ENCODE measurements at regions not wholly inside any gene's neighbourhood (a gene's known extent, or its start where the extent isn't known, plus 50 kb on each side); places are given as distances from the start of the nearest gene placed in this dataset.

DNA sequence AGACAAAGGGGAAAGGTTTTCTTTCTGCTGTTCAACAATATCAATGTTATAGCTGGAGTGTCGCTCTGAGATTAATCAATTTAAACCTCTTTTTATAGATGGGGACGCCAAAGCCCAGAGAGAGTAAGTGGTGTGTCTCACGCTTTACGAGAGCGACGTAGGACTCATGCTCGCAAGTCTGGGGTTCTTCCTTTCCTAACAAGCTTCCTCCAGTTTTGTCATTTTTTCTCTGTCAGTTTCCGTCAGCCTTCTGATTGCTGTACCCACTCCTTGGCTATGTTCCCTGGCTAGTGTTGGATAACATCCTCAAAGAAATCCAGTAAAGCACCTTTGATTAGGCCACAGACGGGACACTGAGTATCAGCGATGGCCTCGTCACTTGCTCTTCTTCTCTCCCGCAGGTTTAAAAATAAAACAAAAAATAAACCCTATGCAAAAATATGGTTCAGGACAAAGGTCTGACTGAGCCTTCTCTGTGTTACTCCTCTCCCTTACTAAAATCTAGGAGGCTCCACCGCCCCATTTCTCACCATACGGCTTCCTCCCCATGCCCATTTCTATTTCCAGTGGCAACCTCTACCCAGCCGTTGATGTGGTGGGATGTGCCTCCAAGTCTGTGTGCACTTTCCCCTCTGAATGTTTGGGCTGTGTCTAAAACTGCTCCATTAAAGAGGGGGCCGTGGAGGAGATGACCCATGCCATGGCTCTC lies 172.7 kb upstream of the PARP11 start:
- DNase-seq: no peak

DNA sequence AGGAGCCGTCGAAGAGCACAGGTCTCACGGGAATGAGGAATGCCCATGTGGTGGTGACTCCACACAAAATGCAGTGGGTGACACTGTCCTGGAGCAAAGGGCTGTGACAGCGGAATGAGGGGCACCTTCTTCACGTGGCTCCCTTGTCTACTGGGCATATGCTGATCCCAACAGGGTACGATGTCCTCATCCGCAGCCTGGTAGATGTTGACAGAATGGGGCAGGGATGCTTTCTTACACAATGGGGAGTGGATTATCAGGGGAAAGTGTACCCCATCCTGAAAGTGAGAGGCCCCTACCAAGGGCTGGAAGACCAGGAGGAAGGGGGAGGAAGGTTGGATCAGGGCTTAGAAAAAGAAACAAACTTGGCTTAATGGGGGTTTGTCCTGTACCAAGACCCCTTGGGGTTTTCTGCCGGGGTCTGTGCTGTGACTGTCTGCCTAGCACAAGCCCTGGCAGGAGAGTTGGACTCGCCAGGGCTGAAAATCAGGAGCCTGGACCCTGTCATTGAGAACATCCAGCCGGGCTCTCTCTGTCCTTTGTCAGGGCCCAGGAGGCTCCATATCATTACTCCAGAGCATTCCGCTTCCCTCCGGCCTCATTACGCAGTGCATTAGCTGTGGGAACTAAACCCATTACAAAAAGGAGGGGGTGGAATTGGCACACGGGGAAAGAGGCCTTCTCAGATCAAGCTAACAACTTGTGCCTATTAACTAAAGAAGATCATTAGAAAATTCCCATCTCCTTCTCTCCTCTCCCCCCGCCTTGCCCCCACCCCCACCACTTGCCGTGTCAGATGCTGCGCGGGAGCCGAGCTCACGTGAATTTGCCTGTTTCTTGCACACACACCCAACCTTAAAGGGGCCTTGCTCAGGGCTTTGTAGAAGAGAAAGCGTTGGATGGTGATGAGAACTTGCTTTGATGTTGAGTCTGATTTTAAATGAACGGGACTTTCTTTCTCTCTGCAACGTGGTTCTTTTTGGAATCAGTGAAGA lies 171.8 kb upstream of the PARP11 start:
- no peak for DNase-seq

DNA sequence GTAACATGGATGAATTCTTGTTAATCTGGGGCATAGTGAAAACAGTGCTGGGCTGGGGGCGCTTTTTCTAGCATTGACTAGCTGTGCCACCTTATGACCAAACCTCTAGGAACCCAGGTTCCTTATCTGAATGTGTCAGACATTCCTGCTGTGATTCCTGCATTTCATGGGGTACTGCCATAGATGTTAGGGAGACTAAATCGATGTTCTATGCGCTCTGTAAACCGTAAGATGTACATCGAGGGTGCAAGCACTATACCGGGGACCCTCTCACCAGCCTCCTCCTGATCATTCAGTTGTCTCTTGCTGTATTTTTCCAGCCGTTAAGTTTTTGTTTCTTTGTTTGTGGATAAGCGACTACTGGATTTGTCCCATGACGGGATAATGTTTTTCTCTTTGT lies 170.9 kb upstream of the PARP11 start:
- DNase-seq: no peak

DNA sequence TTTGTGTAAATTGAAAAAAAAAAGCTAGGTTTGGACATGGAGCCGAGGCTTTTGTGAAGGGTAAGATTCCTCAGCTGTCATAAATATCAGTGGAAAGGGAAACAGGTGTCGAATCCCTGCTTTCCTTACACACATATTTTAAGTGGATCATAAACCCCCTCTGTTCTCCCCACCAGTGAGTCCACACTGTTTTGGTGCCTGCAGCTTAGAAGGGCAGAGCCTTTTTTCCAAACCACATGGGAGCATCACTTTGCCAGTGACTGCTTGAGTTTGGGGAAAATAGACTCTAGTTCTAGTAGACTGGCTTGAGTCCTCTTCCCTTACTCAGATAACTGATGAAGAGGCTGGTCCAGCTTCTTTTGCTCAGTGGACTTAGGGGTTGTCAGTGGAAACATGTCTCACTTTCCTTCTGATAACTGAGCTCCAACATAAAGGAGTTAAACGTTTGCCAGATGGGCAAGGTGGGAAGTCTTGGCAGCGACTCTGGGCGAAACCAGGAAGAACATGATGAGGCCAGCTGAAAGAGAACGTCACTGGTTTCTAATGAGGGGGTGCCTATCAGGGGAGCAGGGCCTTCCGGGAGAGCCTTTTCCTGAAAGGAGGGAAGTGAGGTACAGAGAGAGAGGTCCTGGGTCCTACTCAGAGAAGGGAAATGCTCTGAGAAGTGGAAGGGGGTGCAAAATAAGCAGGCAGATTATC lies 168.1 kb upstream of the PARP11 start:
- DNase-seq: no peak

DNA sequence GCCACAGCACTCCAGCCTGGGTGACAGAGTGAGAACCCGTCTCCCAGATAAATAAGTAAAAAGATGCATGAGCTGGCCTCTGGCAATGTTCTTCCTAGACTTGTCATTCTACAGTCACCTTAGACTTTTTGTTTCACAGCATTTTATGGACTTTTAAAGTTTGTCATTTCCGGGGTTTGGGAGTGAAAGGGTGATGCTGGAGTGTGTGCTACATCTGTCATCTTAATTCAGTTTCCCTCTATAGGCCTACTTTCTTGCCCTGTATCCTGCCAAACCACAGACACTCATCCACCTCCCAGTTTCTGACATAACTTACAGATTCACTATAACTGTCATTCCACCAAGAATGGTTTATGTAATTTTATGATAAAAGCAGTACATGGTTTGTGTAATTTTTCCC lies 166.7 kb upstream of the PARP11 start:
- DNase-seq: no peak

DNA sequence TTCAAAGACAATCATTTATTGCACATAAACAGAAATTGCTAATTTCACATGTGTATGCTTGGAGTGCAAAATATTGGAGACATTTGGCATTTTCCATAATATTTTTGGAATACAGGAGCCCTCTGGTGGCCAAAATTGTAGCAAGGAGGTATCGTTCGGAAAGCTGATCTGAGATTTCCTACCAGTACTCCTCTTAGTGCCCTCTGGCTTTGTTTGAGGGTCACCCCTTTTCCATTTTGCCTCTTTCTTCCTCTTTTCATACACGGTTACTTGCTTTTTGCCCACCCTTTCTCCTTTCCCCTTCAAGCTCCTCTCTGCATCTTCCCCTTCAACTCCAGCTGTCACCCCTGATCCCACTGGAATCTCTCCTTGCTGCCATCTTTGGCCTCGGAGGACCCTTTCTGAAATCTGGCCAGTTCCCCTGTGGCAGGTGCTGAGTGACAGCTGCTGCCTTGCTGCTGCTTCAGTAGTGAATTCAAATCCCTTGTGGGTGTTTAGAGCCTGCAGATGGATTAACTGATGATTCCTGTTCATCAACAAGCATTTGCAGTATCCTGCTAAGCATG lies 164.6 kb upstream of the PARP11 start:
- peak; percentile 62 for DNase-seq

DNA sequence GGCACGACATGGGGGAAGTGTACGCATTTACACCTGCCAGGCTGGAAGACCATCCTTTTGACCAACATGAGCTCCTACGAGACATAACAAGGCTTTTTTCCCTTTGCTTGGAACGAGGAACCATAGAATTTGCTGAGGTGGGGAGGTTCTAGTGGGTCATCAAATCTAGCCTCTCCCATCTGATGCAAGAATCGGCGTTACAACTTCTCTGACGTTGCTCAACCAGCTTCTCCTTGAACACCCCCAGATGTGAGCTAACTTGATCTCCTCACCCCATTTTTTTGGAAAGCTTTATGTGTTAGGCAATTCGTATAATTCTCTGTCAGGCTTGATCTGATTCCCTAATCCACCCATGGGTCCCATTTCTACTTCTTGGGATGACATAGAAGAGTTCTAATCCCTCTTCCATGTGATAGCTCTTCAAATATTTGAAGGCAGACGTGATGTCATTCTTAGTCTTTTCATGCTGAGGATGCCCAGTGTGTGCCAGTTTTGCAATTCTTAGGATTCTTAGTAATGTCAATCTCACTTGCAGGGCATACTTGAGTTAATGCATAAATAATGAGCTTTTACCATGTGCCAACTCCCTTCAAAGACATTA lies 163.6 kb upstream of the PARP11 start:
- no peak for DNase-seq

DNA sequence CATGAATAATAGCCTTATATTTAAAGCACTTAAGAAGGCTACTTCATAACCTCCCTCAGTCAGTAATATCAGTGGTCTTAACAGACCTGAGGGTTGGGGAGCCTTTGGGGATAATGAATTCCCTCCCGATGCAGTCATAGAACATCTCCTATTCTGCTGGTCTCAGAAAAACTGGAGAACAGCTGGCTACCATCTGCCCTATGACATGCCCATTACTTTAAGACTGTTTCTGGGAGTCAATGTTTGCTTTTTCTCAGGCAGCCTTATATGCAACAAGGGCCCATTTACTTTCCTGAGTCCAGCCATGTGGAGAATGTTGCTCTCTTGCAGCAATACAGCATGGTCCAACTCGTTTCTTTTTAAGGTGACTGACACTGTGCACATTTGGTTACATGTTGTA lies 161.7 kb upstream of the PARP11 start:
- no peak for DNase-seq

DNA sequence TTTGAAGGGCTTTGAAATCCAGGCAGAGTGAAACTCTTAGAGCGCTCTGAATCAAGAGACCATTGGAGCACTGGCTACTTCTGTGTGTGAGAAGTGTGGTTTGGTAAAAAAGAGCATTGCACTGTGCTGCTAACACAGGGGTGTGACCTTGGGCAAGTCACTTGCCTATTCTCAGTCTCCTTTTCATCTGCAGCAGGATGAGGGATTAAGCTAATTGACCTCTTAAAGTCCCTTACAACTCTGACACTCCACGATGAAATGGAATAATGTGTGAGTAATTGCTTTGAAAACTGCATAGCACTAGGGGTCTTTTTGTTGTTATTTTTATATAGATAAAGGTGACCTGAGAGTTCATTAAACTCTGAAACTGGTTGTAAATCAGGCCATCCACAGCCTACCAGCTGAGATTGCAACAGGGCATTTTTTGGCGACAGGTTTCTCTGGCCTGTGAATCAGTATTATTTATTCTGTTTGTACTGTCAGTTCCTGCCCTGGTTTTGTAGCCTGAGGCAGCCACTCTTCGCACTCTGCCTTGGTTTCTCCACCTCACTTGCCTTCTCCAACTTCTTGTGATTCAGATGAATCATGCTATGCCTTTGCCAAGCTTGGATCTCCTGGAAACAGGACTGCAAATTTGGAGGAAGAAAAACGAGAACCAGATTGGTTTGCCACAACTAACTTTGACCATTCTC lies 159.9 kb upstream of the PARP11 start:
- DNase-seq: no peak

DNA sequence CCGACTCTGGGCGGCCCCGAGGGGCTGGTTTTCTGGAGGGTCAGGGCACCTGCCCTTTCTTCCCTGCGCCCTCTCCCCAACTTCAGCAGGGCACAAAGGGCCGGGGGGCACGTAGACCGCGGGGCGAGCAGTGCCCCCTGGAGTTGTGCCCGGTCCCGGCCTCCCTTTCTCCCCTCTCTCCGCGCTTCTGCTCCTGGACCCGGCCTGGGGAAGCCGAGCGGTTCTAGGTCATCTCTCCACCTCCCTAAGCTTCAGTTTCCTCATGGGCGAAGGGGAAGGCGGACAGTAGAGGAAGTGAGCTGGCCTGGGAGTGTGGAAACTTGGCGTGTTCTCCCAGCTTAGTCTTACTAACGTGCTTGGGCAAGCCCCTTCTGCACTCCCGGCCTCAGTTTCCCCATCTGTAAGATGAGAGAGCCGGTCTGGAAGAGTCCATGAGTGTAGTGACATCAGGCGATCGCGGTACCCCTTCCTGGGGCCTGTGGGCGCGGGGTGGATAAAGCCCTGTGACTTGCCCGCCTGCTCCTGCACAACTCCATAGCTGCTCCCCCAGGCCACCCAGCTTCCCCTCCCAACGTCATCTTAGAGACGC lies 158.6 kb upstream of the PARP11 start:
- DNase-seq: no peak

DNA sequence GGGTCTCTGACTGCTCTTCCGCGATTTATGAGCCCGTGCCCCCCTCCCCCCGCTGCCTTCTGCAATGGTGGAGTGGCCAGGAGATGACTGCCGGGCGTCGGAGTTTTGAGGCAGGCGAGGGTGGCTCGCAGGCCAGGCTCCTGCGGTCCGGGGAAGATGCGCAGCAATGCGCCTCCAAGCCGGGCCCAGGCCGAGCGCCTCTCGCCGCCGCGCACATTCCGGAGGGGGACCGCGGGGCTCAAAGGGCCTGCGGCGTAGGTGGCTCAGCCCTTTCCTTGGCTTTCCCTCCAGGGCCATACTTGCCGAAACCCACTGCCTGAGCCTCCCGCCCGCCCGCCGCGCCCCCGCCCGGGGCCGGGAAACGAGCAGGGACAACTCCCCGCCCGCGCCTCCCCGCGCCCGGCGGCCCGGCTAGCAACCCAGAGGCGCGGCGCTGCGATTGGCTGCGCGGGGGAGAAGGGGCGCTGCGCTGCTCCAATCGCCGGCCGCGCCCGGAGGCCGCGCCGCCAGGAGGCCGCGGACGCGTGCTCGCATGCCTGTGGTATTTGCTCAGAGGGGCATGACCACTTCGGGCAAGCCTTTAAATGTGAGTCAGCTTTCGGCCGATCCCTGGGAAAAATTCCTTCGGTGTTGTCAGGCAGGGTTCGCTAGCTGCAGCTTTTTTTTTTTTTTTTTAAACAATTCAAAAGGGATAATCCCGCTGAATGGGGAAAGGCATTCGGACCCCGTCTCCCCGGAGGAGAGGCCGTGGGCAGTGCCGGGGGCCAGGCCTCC lies 157.9 kb upstream of the PARP11 start:
- peak; percentile 88 for DNase-seq

DNA sequence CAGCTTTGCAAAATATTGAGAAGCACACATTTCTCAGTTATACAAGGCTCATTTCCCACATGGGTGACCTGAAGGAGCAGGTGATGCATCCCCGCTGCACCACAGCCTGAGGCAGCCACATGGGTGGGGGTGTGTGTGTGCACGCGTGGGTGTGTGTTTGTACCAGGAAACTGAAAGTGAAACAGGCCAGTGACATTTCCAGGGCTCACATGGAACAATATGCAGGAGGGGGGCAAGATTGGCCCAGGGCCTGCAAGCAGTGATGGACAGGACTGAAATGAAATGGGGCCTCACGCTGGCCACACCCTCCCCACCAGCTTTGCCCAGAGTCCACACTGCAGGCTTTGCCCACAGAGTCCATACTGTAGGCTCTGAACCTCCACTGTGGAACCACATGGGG lies 154.2 kb upstream of the PARP11 start:
- no peak for DNase-seq

DNA sequence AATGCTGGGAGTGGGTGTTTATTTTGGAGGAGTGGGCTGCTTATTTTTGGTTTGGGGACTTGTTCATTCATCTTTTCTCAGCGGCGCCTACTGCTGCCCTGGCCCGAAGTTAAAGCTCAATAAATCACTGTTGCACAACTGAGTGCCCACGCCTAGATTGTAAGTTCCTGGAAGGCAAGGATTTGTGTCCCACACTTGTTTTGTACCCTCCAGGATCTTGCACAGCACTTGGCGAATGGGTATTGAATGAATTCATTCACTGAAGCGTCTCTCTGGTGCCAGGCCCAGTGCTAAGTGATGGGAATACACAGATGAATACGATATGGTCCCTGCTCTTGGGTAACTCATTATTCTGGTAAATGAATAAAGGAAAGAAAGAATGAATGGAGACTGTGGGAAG lies 153.3 kb upstream of the PARP11 start:
- no peak for DNase-seq

DNA sequence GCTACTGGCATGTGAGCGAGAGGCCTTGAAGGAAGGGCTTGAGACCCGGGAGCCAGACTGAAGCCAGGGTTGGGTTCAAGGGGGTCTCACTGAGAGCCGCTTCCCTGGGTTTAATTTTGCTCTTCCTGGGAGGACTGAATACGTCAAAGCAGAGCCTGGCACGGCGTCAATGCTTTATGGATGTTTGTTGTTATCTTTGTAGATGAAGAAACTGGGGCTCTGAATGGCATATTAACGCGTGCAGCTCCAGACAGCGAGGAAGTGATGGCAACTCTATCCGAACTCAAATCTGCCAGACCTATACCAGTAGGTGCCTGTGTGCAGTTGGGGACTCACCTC lies 152.8 kb upstream of the PARP11 start:
- DNase-seq: no peak

DNA sequence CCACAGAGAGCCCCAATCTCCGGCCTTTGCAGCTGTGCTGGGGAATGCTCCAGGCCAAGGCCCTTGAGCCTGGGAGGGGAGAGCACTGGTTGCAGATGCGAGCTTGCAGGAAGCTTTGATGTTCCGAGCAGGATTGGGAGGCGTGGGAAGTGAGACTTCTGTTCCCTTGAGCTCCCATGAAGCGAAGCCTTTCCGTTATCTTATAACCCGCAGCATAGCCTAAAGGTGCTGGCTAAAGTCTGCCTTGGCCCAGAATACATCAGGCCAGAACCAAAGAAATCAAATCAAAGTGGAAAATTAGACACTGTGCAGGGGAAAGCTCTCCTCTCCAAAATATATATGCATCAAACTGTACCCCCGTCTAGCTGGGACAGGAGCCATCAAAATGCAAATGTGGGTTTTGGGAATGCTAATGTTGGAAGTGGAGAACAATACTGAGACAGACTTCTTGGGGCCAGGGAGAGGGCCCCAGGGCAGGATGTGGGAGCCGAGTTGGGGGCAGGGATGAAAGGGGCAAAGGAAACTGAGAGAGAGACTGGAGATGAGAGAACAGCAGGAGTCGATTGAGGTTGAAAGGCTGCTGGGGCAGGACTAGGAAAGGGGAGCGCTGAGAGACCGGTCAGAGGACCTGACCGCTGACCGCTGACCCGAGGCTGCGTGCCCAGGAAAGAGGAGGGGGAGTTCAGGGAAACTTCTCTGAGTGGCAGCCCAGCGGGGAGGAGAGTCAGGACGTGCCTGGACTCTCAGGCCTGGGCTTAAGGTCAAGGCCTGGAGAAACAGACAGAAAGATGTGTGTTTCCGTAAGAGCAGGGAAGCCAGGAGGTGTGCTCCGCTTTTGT lies 152.2 kb upstream of the PARP11 start:
- DNase-seq: no peak

DNA sequence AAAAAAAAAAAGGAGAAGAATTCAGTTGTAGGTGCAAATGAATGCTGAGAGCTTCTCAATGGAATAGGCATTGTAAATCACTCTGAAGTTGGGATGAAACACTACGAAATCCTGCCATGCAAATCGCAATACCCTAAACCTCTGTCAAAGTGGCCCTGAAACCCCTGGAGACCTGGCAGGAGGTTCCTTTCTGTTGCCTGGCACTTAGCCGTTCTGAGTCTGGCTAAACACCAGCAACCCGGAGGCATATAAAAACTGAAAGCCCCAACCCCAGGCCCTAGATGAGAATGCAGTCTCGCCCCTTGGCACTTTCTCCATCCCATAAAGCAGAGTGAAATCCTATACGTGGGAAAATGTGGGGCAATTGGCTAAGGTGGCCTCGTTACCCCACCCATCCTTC lies 151.5 kb upstream of the PARP11 start:
- DNase-seq: no peak

DNA sequence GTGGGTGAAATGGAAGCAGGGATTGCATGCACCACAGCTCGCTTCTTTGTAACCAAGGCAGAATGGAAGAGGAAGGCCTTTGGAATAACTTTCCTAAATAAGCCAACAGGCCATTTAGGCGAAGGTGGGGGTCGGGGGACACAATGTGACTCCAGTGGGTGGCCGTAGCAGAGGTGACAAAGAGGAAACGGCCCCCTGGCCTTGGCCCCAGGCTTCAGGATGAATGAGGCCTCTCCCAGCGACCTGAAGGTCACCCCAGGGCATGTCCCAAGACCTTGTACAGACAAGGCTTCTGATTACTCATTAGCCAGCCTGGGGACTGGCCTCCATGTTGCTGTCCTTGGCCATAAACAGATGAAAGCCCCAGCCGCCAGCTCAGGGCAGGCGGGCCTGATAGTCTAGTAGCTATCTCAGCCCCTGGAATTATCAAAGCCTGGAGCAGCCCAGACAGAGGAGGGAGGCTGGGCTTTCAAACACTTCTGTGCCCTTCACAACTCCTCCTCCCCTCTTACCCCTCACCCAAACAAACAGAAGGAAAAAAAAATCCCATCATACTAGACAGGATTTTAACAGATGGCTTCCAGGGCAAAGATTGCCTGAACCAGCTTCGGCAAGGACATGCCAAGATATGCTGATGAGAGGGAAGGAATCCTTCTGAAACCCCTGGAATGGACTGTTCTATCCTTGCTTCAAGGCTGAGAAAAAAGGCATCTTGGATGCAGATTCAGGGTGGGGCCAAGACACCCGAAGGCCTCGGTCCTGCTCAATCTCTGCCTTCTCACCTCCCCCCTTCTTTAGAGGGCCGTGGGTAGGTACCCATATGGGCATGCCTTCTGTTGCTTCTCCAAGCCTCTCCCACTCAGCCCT lies 142.3 kb upstream of the PARP11 start:
- no peak for DNase-seq

DNA sequence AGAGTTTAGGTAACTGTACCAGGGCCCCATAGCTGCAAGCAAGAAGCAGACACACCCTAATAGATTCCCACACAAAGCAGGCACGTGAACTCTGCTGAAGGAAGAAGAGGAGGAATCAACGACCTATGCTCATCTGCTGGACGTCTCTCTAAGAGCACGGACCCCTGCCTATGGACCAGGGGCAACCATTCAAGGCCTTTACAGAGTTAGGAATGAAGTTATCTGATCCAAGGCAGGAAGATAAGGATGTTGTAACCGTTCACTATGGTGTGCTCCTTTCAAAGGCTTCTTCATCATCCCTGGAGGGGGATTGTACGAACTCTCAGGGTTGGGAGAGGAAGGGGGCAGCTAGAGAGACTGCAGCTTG lies 141.6 kb upstream of the PARP11 start:
- no peak for DNase-seq

DNA sequence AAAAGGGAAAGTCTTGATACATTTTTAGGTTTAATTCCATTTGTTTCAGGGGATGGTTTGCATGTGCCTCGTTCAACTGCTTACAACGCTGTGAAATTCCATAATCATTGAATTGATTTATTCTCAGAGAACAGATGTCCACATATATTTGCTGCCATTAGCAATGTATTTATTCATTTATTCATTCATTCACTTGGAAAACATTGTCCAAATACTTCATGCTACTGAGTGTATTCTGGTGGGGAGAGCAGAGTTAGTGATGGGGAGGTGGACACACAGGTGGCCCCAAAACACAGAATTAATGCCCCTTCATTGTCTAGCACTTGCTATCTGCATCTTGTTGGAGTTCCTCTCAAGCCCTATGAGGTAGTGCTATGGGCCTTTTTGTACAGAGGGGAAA lies 141.2 kb upstream of the PARP11 start:
- DNase-seq: no peak
